ENCODE measurements at regions not wholly inside any gene's neighbourhood (a gene's known extent, or its start where the extent isn't known, plus 50 kb on each side); places are given as distances from the start of the nearest gene placed in this dataset.

GRCh38 chr13:107034236-107034872 is 466.4 kb upstream of the ARGLU1 start:
- TF ChIP-seq ZNF565 (CRISPR knock-in tag; conservative IDR thresholded peaks at IDR 0.05; ENCODE audit: low read depth) (no peak), RARB (CRISPR knock-in tag; IDR thresholded peaks at IDR 0.05) (no peak), ZFP3 (CRISPR knock-in tag; IDR thresholded peaks at IDR 0.05) (no peak), ZNF8 (CRISPR knock-in tag; IDR thresholded peaks at IDR 0.05) (no peak), ZNF70 (CRISPR knock-in tag; IDR thresholded peaks at IDR 0.05) (no peak)
- TF ChIP-seq, protein P1, sequence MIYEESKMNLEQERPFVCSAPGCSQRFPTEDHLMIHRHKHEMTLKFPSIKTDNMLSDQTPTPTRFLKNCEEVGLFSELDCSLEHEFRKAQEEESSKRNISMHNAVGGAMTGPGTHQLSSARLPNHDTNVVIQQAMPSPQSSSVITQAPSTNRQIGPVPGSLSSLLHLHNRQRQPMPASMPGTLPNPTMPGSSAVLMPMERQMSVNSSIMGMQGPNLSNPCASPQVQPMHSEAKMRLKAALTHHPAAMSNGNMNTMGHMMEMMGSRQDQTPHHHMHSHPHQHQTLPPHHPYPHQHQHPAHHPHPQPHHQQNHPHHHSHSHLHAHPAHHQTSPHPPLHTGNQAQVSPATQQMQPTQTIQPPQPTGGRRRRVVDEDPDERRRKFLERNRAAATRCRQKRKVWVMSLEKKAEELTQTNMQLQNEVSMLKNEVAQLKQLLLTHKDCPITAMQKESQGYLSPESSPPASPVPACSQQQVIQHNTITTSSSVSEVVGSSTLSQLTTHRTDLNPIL (CRISPR knock-in tag; IDR thresholded peaks at IDR 0.05; ENCODE audit: low read depth): no peak
- TF ChIP-seq, protein P2, sequence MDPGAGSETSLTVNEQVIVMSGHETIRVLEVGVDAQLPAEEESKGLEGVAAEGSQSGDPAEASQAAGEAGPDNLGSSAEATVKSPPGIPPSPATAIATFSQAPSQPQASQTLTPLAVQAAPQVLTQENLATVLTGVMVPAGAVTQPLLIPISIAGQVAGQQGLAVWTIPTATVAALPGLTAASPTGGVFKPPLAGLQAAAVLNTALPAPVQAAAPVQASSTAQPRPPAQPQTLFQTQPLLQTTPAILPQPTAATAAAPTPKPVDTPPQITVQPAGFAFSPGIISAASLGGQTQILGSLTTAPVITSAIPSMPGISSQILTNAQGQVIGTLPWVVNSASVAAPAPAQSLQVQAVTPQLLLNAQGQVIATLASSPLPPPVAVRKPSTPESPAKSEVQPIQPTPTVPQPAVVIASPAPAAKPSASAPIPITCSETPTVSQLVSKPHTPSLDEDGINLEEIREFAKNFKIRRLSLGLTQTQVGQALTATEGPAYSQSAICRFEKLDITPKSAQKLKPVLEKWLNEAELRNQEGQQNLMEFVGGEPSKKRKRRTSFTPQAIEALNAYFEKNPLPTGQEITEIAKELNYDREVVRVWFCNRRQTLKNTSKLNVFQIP (CRISPR knock-in tag; IDR thresholded peaks at IDR 0.05; ENCODE audit: borderline replicate concordance, low read depth): no peak
